ENCODE measurements at regions not wholly inside any gene's neighbourhood (a gene's known extent, or its start where the extent isn't known, plus 50 kb on each side); places are given as distances from the start of the nearest gene placed in this dataset.

GRCh38 chr4:119980456-119980855 is 86.2 kb downstream of the MAD2L1 start:
- TF ChIP-seq, protein P1, sequence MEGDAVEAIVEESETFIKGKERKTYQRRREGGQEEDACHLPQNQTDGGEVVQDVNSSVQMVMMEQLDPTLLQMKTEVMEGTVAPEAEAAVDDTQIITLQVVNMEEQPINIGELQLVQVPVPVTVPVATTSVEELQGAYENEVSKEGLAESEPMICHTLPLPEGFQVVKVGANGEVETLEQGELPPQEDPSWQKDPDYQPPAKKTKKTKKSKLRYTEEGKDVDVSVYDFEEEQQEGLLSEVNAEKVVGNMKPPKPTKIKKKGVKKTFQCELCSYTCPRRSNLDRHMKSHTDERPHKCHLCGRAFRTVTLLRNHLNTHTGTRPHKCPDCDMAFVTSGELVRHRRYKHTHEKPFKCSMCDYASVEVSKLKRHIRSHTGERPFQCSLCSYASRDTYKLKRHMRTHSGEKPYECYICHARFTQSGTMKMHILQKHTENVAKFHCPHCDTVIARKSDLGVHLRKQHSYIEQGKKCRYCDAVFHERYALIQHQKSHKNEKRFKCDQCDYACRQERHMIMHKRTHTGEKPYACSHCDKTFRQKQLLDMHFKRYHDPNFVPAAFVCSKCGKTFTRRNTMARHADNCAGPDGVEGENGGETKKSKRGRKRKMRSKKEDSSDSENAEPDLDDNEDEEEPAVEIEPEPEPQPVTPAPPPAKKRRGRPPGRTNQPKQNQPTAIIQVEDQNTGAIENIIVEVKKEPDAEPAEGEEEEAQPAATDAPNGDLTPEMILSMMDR (conservative IDR thresholded peaks at IDR 0.05), result no peak
- TF ChIP-seq ZFX (IDR thresholded peaks at IDR 0.05), result no peak
